Neuronal stem cell (in vitro differentiated cells): ENCODE measurements at regions not wholly inside any gene's neighbourhood (a gene's known extent, or its start where the extent isn't known, plus 50 kb on each side); places are given as distances from the start of the nearest gene placed in this dataset.

Source experiments
- DNase-seq: peaks from one replicate; pipeline ENCODE4 v3.0.0-alpha.2; 2013; ENCODE audit warnings: low spot score
- H2AFZ ChIP-seq: one replicate; pipeline ENCODE4 v1.6.1; 2013; ENCODE audit warnings: mild to moderate bottlenecking, low read length, inconsistent platforms
- H2AK5ac ChIP-seq: 2 replicates; pipeline ENCODE4 v1.6.1; 2013; ENCODE audit warnings: low read depth, mild to moderate bottlenecking, inconsistent platforms, low read length, moderate library complexity, mixed read lengths
- H2BK120ac ChIP-seq: 2 replicates; pipeline ENCODE4 v1.6.1; 2013; ENCODE audit warnings: low read depth, mild to moderate bottlenecking, inconsistent platforms, low read length, moderate library complexity, mixed read lengths
- H2BK12ac ChIP-seq: one replicate; pipeline ENCODE4 v1.6.1; 2013; ENCODE audit warnings: low read length, inconsistent platforms
- H2BK15ac ChIP-seq: 2 replicates; pipeline ENCODE4 v1.6.1; 2013; ENCODE audit warnings: mild to moderate bottlenecking, low read length, inconsistent platforms, mixed read lengths
- H2BK5ac ChIP-seq: one replicate; pipeline ENCODE4 v1.6.1; 2013; ENCODE audit warnings: inconsistent platforms, mild to moderate bottlenecking, low read length, moderate library complexity
- H3K14ac ChIP-seq: one replicate; pipeline ENCODE4 v1.6.1; 2013; ENCODE audit warnings: low read length, inconsistent platforms
- H3K18ac ChIP-seq: 2 replicates; pipeline ENCODE4 v1.6.1; 2013; ENCODE audit warnings: low read length, inconsistent platforms
- H3K23ac ChIP-seq: 2 replicates; pipeline ENCODE4 v1.6.1; 2013; ENCODE audit warnings: low read depth, mild to moderate bottlenecking, mixed read lengths, low read length, inconsistent platforms; ENCODE audit not compliant: poor library complexity
- H3K27ac ChIP-seq: replicated peaks from 3 replicates; pipeline ENCODE4 v1.5.1; 2013; ENCODE audit warnings: low read length, inconsistent platforms
- H3K27me3 ChIP-seq, 3 experiments: 2 replicates each; pipeline ENCODE4 v1.6.1; 2013; ENCODE audit warnings: low read length in 3 of 3, mild to moderate bottlenecking in 2 of 3, inconsistent platforms in 1 of 3, low read depth in 1 of 3, mixed read lengths in 1 of 3, moderate library complexity in 1 of 3; ENCODE audit not compliant: control insufficient read depth in 3 of 3, insufficient read depth in 3 of 3
- H3K36me3 ChIP-seq, 2 donors: replicated peaks in 1 of 2; 2 replicates each; pipeline ENCODE4 v1.6.1; 2013; ENCODE audit warnings: low read length in 2 of 2; ENCODE audit not compliant: control insufficient read depth in 2 of 2, insufficient read depth in 2 of 2
- H3K4ac ChIP-seq: 2 replicates; pipeline ENCODE4 v1.6.1; 2013; ENCODE audit warnings: inconsistent platforms, mild to moderate bottlenecking, low read length, moderate library complexity
- H3K4me1 ChIP-seq, 2 donors: 1 replicate in 1 of 2; 2 replicates in 1 of 2; pipeline ENCODE4 v1.6.1; 2013; ENCODE audit warnings: low read length in 2 of 2, low read depth in 1 of 2; ENCODE audit not compliant: control insufficient read depth in 2 of 2, insufficient read depth in 1 of 2
- H3K4me2 ChIP-seq: one replicate; pipeline ENCODE4 v1.6.1; 2013; ENCODE audit warnings: mild to moderate bottlenecking, low read length, inconsistent platforms; ENCODE audit not compliant: insufficient read depth, poor library complexity, severe bottlenecking
- H3K4me3 ChIP-seq, 2 donors: 2 replicates each; pipeline ENCODE4 v1.5.1; 2013; ENCODE audit warnings: low read length in 2 of 2, mild to moderate bottlenecking in 2 of 2, inconsistent platforms in 1 of 2, moderate library complexity in 1 of 2
- H3K79me1 ChIP-seq: one replicate; pipeline ENCODE4 v1.6.1; 2013; ENCODE audit warnings: low read depth, mild to moderate bottlenecking, inconsistent platforms, low read length, moderate library complexity
- H3K9ac ChIP-seq: one replicate; pipeline ENCODE4 v1.6.1; 2013; ENCODE audit warnings: mild to moderate bottlenecking, low read depth, low read length, inconsistent platforms; ENCODE audit not compliant: poor library complexity
- H3K9me3 ChIP-seq, 2 donors: replicated peaks in 1 of 2; 2 replicates each; pipeline versions ENCODE3 to v1.6.1; 2013; ENCODE audit warnings: low read length in 2 of 2, mild to moderate bottlenecking in 2 of 2, inconsistent platforms in 1 of 2, low read depth in 1 of 2, mixed read lengths in 1 of 2, moderate library complexity in 1 of 2; ENCODE audit not compliant: control insufficient read depth in 2 of 2, insufficient read depth in 1 of 2
- H4K8ac ChIP-seq: one replicate; pipeline ENCODE4 v1.6.1; 2013; ENCODE audit warnings: low read depth, mild to moderate bottlenecking, inconsistent platforms, low read length, moderate library complexity
- H4K91ac ChIP-seq: one replicate; pipeline ENCODE4 v1.6.1; 2013; ENCODE audit warnings: low read length, low read depth, mild to moderate bottlenecking, inconsistent platforms; ENCODE audit not compliant: poor library complexity
- WGBS, 2 donors: extraction: QIAGEN DNeasy Blood & Tissue Kit; methylation state at CpG; one replicate each; pipeline ENCODE4 v1.1.7; 2013; ENCODE audit warnings: missing lambda C conversion rate in 2 of 2, mixed read lengths in 1 of 2; ENCODE audit not compliant: insufficient read length in 2 of 2, insufficient replicate concordance in 1 of 2; ENCODE audit errors: extremely low coverage in 2 of 2; 5-methylcytosine and 5-hydroxymethylcytosine counted together

GRCh38 chr7:19209166-19209696 lies 64.0 kb upstream of the FERD3L start:
- Histone ChIP-seq H3K14ac (no peak overlapping the region), H3K4me1 (no peaks in the 10 kb centered on the region), H3K27ac (no peak overlapping the region), H3K36me3 (no peaks in the 10 kb centered on the region), H2AK5ac (no peak overlapping the region), H3K18ac (no peak overlapping the region), H3K9me3 (peaks cover 2 to 14% of the 10 kb centered on the region in 2 donors), H3K4me3 (no peak overlapping the region), H3K79me1 (no peaks in the 10 kb centered on the region), H3K4ac (no peak overlapping the region), H2AFZ (no peak overlapping the region), H3K23ac (no peak overlapping the region), H4K91ac (no peak overlapping the region), H3K4me2 (no peak overlapping the region), H3K27me3 (no peaks in the 10 kb centered on the region), H2BK12ac (no peak overlapping the region), H2BK5ac (no peak overlapping the region), H3K9ac (no peak overlapping the region), H4K8ac (no peak overlapping the region), H2BK120ac (no peak overlapping the region), H2BK15ac (no peak overlapping the region)
- no peak for DNase-seq
- no CpG with 5 or more reads among the region's 1 CpG for WGBS, 2 donors

DNA sequence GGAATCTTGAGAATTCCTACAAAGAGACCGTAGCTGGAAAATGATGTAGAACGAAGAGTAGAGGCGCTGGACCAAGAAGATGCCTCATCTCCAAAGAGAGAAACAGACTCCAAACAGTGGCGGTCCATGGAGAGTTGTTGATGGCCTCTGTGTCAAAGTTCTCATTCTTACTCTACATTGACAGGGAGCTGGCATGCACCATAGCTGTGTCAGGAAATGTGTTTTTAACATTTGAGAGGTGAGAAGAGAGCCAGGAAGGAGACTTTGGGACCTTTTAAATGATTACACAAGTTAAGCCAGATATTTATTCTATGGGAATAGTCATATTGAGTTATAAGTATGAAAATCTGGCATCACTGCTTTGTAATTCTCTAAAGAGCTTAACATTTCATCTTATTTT lies 61.5 kb upstream of the FERD3L start:
- Histone ChIP-seq H2BK120ac (no peak overlapping the region), H3K4me1 (no peaks in the 10 kb centered on the region), H3K4me3 (no peak overlapping the region), H2BK15ac (no peak overlapping the region), H3K4ac (no peak overlapping the region), H3K36me3 (no peaks in the 10 kb centered on the region), H3K23ac (no peak overlapping the region), H3K18ac (no peak overlapping the region), H4K8ac (no peak overlapping the region), H2AK5ac (no peak overlapping the region), H3K4me2 (no peak overlapping the region), H2BK5ac (no peak overlapping the region), H2BK12ac (no peak overlapping the region), H3K27me3 (no peaks in the 10 kb centered on the region), H4K91ac (no peak overlapping the region), H3K27ac (no peak overlapping the region), H3K9me3 (peaks cover 0 to under 1% of the 10 kb centered on the region in 2 donors), H3K9ac (no peak overlapping the region), H3K79me1 (no peaks in the 10 kb centered on the region), H3K14ac (no peak overlapping the region), H2AFZ (no peak overlapping the region)
- WGBS, 2 donors, result no CpG with 5 or more reads among the region's 4 CpGs
- DNase-seq, result no peak

- H3K23ac ChIP-seq, result no peak overlapping the region
- no CpG with 5 or more reads among the region's 4 CpGs for WGBS, 2 donors
- H4K91ac ChIP-seq, result no peak overlapping the region
- no peaks in the 10 kb centered on the region for H3K79me1 ChIP-seq
- no peak overlapping the region for H3K27ac ChIP-seq
- H2AK5ac ChIP-seq, result no peak overlapping the region
- H3K9ac ChIP-seq, result no peak overlapping the region
- no peaks in the 10 kb centered on the region for H3K27me3 ChIP-seq
- no peak overlapping the region for H2BK5ac ChIP-seq
- H4K8ac ChIP-seq, result no peak overlapping the region
- H3K36me3 ChIP-seq, result no peaks in the 10 kb centered on the region
- no peak overlapping the region for H3K4me2 ChIP-seq
- H3K4me3 ChIP-seq, result no peak overlapping the region
- H2BK12ac ChIP-seq, result no peak overlapping the region
- H3K4me1 ChIP-seq, result no peaks in the 10 kb centered on the region
- DNase-seq, result no peak
- H3K9me3 ChIP-seq, result no peaks in the 10 kb centered on the region
- H2BK15ac ChIP-seq, result no peak overlapping the region
- H3K4ac ChIP-seq, result no peak overlapping the region
- H3K18ac ChIP-seq, result no peak overlapping the region
- H2BK120ac ChIP-seq, result no peak overlapping the region
- no peak overlapping the region for H3K14ac ChIP-seq
- no peak overlapping the region for H2AFZ ChIP-seq
Observed at GRCh38 chr7:19203686-19204085, 58.5 kb upstream of the FERD3L start.

DNA sequence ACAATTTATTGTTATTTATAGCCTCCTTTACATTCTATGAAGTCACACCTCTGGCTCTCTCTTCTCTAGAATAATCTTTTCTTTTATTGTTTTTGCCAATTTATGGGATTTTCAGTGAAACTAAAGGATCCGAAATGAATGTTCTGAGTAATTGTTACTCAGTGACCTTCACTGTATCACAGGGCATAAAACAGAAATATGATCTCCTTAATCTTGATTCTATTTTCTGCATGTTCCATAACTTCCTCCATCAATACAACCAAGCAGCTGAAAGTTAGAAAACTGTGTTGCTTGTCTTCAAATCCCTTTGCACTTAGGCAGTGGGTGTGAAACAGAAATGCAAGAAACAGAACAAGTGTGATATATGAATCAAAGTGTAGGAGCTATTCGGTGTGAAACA lies 57.4 kb upstream of the FERD3L start:
- DNase-seq, result no peak
- no peak overlapping the region for H3K18ac ChIP-seq
- no peaks in the 10 kb centered on the region for H3K36me3 ChIP-seq
- H3K4me1 ChIP-seq, result no peaks in the 10 kb centered on the region
- H3K4me2 ChIP-seq, result no peak overlapping the region
- no peaks in the 10 kb centered on the region for H3K9me3 ChIP-seq
- H3K9ac ChIP-seq, result no peak overlapping the region
- no peak overlapping the region for H4K8ac ChIP-seq
- H3K27me3 ChIP-seq, result no peaks in the 10 kb centered on the region
- no peaks in the 10 kb centered on the region for H3K79me1 ChIP-seq
- no peak overlapping the region for H3K23ac ChIP-seq
- H4K91ac ChIP-seq, result no peak overlapping the region
- no peak overlapping the region for H3K27ac ChIP-seq
- H3K14ac ChIP-seq, result no peak overlapping the region
- no peak overlapping the region for H2BK15ac ChIP-seq
- H2AK5ac ChIP-seq, result no peak overlapping the region
- no peak overlapping the region for H2AFZ ChIP-seq
- no peak overlapping the region for H2BK12ac ChIP-seq
- H2BK120ac ChIP-seq, result no peak overlapping the region
- H2BK5ac ChIP-seq, result no peak overlapping the region
- no CpG with 5 or more reads among the region's 2 CpGs for WGBS, 2 donors
- H3K4me3 ChIP-seq, result no peak overlapping the region
- H3K4ac ChIP-seq, result no peak overlapping the region
